ENCODE measurements at regions not wholly inside any gene's neighbourhood (a gene's known extent, or its start where the extent isn't known, plus 50 kb on each side); places are given as distances from the start of the nearest gene placed in this dataset.

DNA sequence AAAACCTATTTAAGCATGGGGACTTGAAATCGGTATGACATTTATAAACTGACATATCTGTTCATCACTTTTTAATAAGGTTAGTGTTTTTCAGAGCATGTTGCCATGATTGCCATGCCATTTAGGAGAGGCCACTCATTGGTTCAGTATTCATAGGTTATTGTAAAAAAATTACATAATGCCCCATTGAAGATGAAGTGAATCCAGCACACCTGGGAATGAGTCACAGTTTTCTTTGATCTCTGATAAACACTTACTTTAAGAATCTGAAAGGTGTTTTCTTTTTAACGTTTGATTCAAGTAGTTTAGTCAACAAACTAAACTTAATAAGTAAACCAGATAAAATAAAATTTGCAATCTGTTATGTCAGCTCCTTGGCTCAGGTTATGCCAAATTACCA is 278.3 kb downstream of the ARL4A start:
- no peaks in the 10 kb centered on the region for H3K79me2 ChIP-seq (ENCODE audit: control insufficient read depth, insufficient read depth, low read length)
- H3K27me3 ChIP-seq (ENCODE audit: insufficient read depth, low read length, poor library complexity), result no peaks in the 10 kb centered on the region
- no peak overlapping the region for H3K9ac ChIP-seq (ENCODE audit: low read length)
- H2BK5ac ChIP-seq (ENCODE audit: low read length), result no peak overlapping the region
- no peaks in the 10 kb centered on the region for H3K4me1 ChIP-seq (ENCODE audit: control insufficient read depth, low read depth, low read length)
- no peak overlapping the region for H2BK15ac ChIP-seq (replicated peaks; ENCODE audit: low read depth)
- H2AK5ac ChIP-seq (ENCODE audit: low read length), result no peak overlapping the region
- no peak overlapping the region for H2BK120ac ChIP-seq (ENCODE audit: low read depth, low read length)
- DNase-seq, result no peak
- no peak overlapping the region for H4K8ac ChIP-seq (ENCODE audit: low read depth, low read length)
- no peaks in the 10 kb centered on the region for H3K36me3 ChIP-seq (ENCODE audit: control insufficient read depth, insufficient read depth, low read length)
- no peak overlapping the region for H3K56ac ChIP-seq (ENCODE audit: low read length)
- no peak overlapping the region for H3K4ac ChIP-seq (ENCODE audit: low read depth, low read length)
- no peak overlapping the region for H3K18ac ChIP-seq (ENCODE audit: low read length)
- no peak overlapping the region for H3K27ac ChIP-seq (ENCODE audit: low read depth, low read length)
- H3K4me2 ChIP-seq (ENCODE audit: low read length), result no peak overlapping the region
- no peak overlapping the region for H3K4me3 ChIP-seq (ENCODE audit: low read length)
- H3K23ac ChIP-seq (ENCODE audit: low read length), result no peak overlapping the region
- H3K79me1 ChIP-seq (ENCODE audit: low read length), result no peaks in the 10 kb centered on the region
- H4K5ac ChIP-seq (ENCODE audit: low read length), result no peak overlapping the region
- WGBS (ENCODE audit: extremely low coverage, insufficient coverage, low lambda C conversion rate), result no CpG with 5 or more reads among the region's 2 CpGs

DNA sequence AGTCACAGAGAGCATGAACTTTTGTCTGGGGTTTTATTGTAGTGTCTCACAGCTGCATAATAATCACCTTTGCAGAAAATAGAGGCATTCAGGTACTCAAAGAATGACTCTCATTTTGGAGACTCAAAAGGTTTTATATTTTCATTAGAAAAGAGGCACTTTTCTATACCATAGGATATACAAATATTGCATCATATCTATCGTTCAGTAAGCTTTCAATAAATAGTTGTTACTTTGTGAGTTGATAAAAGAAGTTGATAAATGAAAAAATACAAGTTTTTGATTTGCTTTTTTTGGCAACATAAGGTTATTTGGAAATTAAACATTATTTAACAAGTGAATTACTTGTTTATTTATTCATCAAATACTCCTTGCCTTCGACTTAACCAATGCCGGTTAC is 279.9 kb downstream of the ARL4A start:
- Histone ChIP-seq H2BK120ac (ENCODE audit: low read depth, low read length) (no peak overlapping the region), H3K27me3 (ENCODE audit: insufficient read depth, low read length, poor library complexity) (no peaks in the 10 kb centered on the region), H3K79me1 (ENCODE audit: low read length) (no peaks in the 10 kb centered on the region), H2BK15ac (replicated peaks; ENCODE audit: low read depth) (no peak overlapping the region), H2AK5ac (ENCODE audit: low read length) (no peak overlapping the region), H3K79me2 (ENCODE audit: control insufficient read depth, insufficient read depth, low read length) (no peaks in the 10 kb centered on the region), H3K4me1 (ENCODE audit: control insufficient read depth, low read depth, low read length) (no peaks in the 10 kb centered on the region), H3K9ac (ENCODE audit: low read length) (no peak overlapping the region), H3K56ac (ENCODE audit: low read length) (no peak overlapping the region), H3K18ac (ENCODE audit: low read length) (no peak overlapping the region), H3K23ac (ENCODE audit: low read length) (no peak overlapping the region), H3K4me3 (ENCODE audit: low read length) (no peak overlapping the region), H3K27ac (ENCODE audit: low read depth, low read length) (no peak overlapping the region), H4K5ac (ENCODE audit: low read length) (no peak overlapping the region), H2BK5ac (ENCODE audit: low read length) (no peak overlapping the region), H3K4me2 (ENCODE audit: low read length) (no peak overlapping the region), H3K4ac (ENCODE audit: low read depth, low read length) (no peak overlapping the region), H4K8ac (ENCODE audit: low read depth, low read length) (no peak overlapping the region), H3K36me3 (ENCODE audit: control insufficient read depth, insufficient read depth, low read length) (no peaks in the 10 kb centered on the region)
- no CpG with 5 or more reads among the region's 3 CpGs for WGBS (ENCODE audit: extremely low coverage, insufficient coverage, low lambda C conversion rate)
- no peak for DNase-seq

DNA sequence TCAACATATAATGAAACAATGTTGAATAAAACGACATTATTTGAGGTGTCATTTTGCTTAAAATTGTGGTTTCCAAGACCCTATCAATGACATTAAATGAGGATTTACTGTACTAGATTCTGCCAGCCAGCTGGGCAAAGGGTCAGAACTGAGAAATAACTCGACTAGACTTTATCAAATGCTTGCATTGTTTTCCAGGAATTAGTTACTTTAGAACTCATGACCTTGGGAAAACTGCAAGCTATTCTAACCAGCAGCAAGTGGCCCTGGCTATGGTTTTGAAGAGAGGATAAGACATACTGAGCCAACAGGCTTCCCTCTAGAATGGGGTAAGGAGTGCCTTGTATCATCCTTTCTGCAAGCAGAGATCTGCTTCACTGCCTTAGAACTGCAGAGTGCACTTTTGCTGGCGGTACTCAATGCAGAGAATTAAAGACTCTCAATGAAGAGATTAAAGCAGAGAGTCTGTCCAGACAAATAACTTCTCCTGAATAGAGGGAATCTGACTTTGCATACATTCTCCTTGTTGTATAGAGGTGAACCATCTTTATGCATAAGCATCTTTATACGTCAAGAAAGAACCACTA is 281.5 kb downstream of the ARL4A start:
- no peak overlapping the region for H3K9ac ChIP-seq (ENCODE audit: low read length)
- no peak overlapping the region for H3K18ac ChIP-seq (ENCODE audit: low read length)
- H3K23ac ChIP-seq (ENCODE audit: low read length), result no peak overlapping the region
- DNase-seq, result no peak
- no peak overlapping the region for H3K4me3 ChIP-seq (ENCODE audit: low read length)
- no peak overlapping the region for H3K27ac ChIP-seq (ENCODE audit: low read depth, low read length)
- no peaks in the 10 kb centered on the region for H3K36me3 ChIP-seq (ENCODE audit: control insufficient read depth, insufficient read depth, low read length)
- WGBS (ENCODE audit: extremely low coverage, insufficient coverage, low lambda C conversion rate), result no CpG with 5 or more reads among the region's 4 CpGs
- no peak overlapping the region for H4K5ac ChIP-seq (ENCODE audit: low read length)
- no peaks in the 10 kb centered on the region for H3K79me1 ChIP-seq (ENCODE audit: low read length)
- no peak overlapping the region for H2BK15ac ChIP-seq (replicated peaks; ENCODE audit: low read depth)
- no peak overlapping the region for H4K8ac ChIP-seq (ENCODE audit: low read depth, low read length)
- no peaks in the 10 kb centered on the region for H3K4me1 ChIP-seq (ENCODE audit: control insufficient read depth, low read depth, low read length)
- no peak overlapping the region for H2BK5ac ChIP-seq (ENCODE audit: low read length)
- H3K56ac ChIP-seq (ENCODE audit: low read length), result no peak overlapping the region
- no peaks in the 10 kb centered on the region for H3K27me3 ChIP-seq (ENCODE audit: insufficient read depth, low read length, poor library complexity)
- H2AK5ac ChIP-seq (ENCODE audit: low read length), result no peak overlapping the region
- no peaks in the 10 kb centered on the region for H3K79me2 ChIP-seq (ENCODE audit: control insufficient read depth, insufficient read depth, low read length)
- H3K4me2 ChIP-seq (ENCODE audit: low read length), result no peak overlapping the region
- no peak overlapping the region for H3K4ac ChIP-seq (ENCODE audit: low read depth, low read length)
- no peak overlapping the region for H2BK120ac ChIP-seq (ENCODE audit: low read depth, low read length)

DNA sequence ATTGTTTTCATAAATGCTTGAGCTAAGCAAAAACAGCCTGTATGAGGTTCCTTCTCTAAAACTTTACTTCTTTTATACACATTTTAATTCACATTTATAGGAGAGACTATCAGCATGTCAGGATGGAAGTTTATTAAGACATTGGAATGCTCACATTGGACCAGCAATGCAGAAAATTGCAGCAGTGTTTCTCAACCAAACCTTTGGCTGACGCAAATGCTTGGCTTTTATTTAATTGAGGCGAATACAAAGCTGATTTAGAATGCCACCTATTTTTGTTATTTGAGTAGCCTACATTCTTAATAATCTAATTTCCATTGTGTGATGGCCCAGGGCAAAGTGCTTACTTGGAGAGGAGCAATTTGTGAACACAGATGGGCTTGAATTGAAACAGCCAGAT is 283.2 kb downstream of the ARL4A start:
- no peak overlapping the region for H3K23ac ChIP-seq (ENCODE audit: low read length)
- no peak overlapping the region for H3K4ac ChIP-seq (ENCODE audit: low read depth, low read length)
- no peak overlapping the region for H2BK5ac ChIP-seq (ENCODE audit: low read length)
- H3K36me3 ChIP-seq (ENCODE audit: control insufficient read depth, insufficient read depth, low read length), result no peaks in the 10 kb centered on the region
- no peak overlapping the region for H3K9ac ChIP-seq (ENCODE audit: low read length)
- no peak overlapping the region for H2BK120ac ChIP-seq (ENCODE audit: low read depth, low read length)
- no peak overlapping the region for H4K8ac ChIP-seq (ENCODE audit: low read depth, low read length)
- H3K4me3 ChIP-seq (ENCODE audit: low read length), result no peak overlapping the region
- H4K5ac ChIP-seq (ENCODE audit: low read length), result no peak overlapping the region
- H3K4me2 ChIP-seq (ENCODE audit: low read length), result no peak overlapping the region
- no peaks in the 10 kb centered on the region for H3K79me1 ChIP-seq (ENCODE audit: low read length)
- no peak overlapping the region for H3K27ac ChIP-seq (ENCODE audit: low read depth, low read length)
- no peaks in the 10 kb centered on the region for H3K27me3 ChIP-seq (ENCODE audit: insufficient read depth, low read length, poor library complexity)
- H2AK5ac ChIP-seq (ENCODE audit: low read length), result no peak overlapping the region
- H3K79me2 ChIP-seq (ENCODE audit: control insufficient read depth, insufficient read depth, low read length), result no peaks in the 10 kb centered on the region
- H3K56ac ChIP-seq (ENCODE audit: low read length), result no peak overlapping the region
- no CpG with 5 or more reads among the region's 2 CpGs for WGBS (ENCODE audit: extremely low coverage, insufficient coverage, low lambda C conversion rate)
- DNase-seq, result no peak
- no peak overlapping the region for H2BK15ac ChIP-seq (replicated peaks; ENCODE audit: low read depth)
- no peaks in the 10 kb centered on the region for H3K4me1 ChIP-seq (ENCODE audit: control insufficient read depth, low read depth, low read length)
- H3K18ac ChIP-seq (ENCODE audit: low read length), result no peak overlapping the region

DNA sequence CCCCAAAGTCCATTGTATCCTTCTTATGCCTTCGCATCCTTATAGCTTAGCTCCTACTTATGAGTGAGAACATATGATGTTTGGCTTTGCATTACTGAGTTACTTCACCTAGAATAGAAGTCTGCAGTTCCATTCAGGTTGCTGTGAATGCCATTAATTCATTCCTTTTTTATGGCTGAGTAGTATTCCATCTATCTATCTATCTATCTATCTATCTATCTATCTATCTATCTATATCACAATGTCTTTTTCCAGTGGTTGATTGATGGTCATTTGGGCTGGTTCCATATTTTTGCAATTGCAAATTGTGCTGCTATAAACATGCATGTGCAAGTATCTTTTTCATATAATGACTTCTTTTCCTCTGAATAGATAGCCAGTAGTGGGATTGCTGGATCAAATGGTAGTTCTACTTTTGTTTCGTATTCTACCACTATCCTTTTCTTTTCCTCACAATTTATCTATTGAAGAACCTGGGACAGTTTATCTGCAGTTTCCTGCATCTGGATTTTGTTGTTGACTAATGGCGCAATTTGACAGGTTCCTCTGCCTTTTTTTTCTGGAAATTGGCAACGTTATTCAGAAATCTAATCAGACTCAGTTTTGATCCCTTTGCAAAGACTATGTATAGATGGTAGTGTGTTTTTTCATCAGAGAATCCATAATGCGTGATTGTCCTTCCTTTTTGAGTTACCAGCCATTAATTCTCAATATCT is 287.2 kb downstream of the ARL4A start:
- Histone ChIP-seq H3K4me1 (ENCODE audit: control insufficient read depth, low read depth, low read length) (no peaks in the 10 kb centered on the region), H3K18ac (ENCODE audit: low read length) (no peak overlapping the region), H3K9ac (ENCODE audit: low read length) (no peak overlapping the region), H3K4ac (ENCODE audit: low read depth, low read length) (no peak overlapping the region), H3K27ac (ENCODE audit: low read depth, low read length) (no peak overlapping the region), H3K36me3 (ENCODE audit: control insufficient read depth, insufficient read depth, low read length) (no peaks in the 10 kb centered on the region), H3K4me3 (ENCODE audit: low read length) (no peak overlapping the region), H3K27me3 (ENCODE audit: insufficient read depth, low read length, poor library complexity) (no peaks in the 10 kb centered on the region), H2BK5ac (ENCODE audit: low read length) (no peak overlapping the region), H3K23ac (ENCODE audit: low read length) (no peak overlapping the region), H2BK120ac (ENCODE audit: low read depth, low read length) (no peak overlapping the region), H3K4me2 (ENCODE audit: low read length) (no peak overlapping the region), H3K56ac (ENCODE audit: low read length) (no peak overlapping the region), H2AK5ac (ENCODE audit: low read length) (no peak overlapping the region), H3K79me1 (ENCODE audit: low read length) (no peaks in the 10 kb centered on the region), H3K79me2 (ENCODE audit: control insufficient read depth, insufficient read depth, low read length) (no peaks in the 10 kb centered on the region), H4K8ac (ENCODE audit: low read depth, low read length) (no peak overlapping the region), H4K5ac (ENCODE audit: low read length) (no peak overlapping the region), H2BK15ac (replicated peaks; ENCODE audit: low read depth) (no peak overlapping the region)
- no peak for DNase-seq
- no CpG with 5 or more reads among the region's 5 CpGs for WGBS (ENCODE audit: extremely low coverage, insufficient coverage, low lambda C conversion rate)

DNA sequence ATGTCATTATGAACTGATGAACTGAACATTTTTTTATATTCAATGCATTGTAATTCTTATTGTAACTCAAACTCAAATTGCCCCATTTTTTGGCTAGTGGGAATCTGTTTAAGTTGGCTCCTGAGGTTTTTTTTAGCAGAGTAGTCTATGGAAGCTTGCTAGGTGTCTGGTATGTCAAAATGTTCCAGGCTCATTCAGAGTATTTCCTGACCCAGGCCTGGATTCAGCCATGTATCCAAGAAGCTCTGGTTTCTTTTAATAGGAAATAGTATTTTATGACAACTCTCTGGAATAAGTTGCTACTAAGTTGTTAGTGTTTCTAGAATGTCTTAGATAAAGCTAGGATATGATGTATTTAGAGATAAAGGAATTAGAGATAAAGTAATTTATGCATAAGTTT is 288.0 kb downstream of the ARL4A start:
- Histone ChIP-seq H3K4me1 (ENCODE audit: control insufficient read depth, low read depth, low read length) (no peaks in the 10 kb centered on the region), H2BK15ac (replicated peaks; ENCODE audit: low read depth) (no peak overlapping the region), H4K8ac (ENCODE audit: low read depth, low read length) (no peak overlapping the region), H2BK5ac (ENCODE audit: low read length) (no peak overlapping the region), H3K27me3 (ENCODE audit: insufficient read depth, low read length, poor library complexity) (no peaks in the 10 kb centered on the region), H3K36me3 (ENCODE audit: control insufficient read depth, insufficient read depth, low read length) (no peaks in the 10 kb centered on the region), H3K23ac (ENCODE audit: low read length) (no peak overlapping the region), H3K4ac (ENCODE audit: low read depth, low read length) (no peak overlapping the region), H2BK120ac (ENCODE audit: low read depth, low read length) (no peak overlapping the region), H3K56ac (ENCODE audit: low read length) (no peak overlapping the region), H2AK5ac (ENCODE audit: low read length) (no peak overlapping the region), H3K79me2 (ENCODE audit: control insufficient read depth, insufficient read depth, low read length) (no peaks in the 10 kb centered on the region), H3K4me3 (ENCODE audit: low read length) (no peak overlapping the region), H4K5ac (ENCODE audit: low read length) (no peak overlapping the region), H3K4me2 (ENCODE audit: low read length) (no peak overlapping the region), H3K18ac (ENCODE audit: low read length) (no peak overlapping the region), H3K79me1 (ENCODE audit: low read length) (no peaks in the 10 kb centered on the region), H3K9ac (ENCODE audit: low read length) (no peak overlapping the region), H3K27ac (ENCODE audit: low read depth, low read length) (no peak overlapping the region)
- DNase-seq, result no peak

Measured in mesendoderm (in vitro differentiated cells).